IMR-90 (cell line): ENCODE measurements at regions not wholly inside any gene's neighbourhood (a gene's known extent, or its start where the extent isn't known, plus 50 kb on each side); places are given as distances from the start of the nearest gene placed in this dataset.

Experiments used
- ATAC-seq: fragments of 200-7000 bp; cut with Tn5 transposase; 2 replicates; pipeline ENCODE4 v1.9.1; 2020; ENCODE audit warnings: low read depth, mild to moderate bottlenecking, moderate library complexity
- BruUV-seq: library from RNA; stranded (reverse); fragments of 400-500 nt; replicated peaks from 2 replicates; lab custom pipeline; 2021; lab: Mats Ljungman, UMichigan
- CTCF ChIA-PET: fragments of 300-600 bp; formaldehyde crosslinking; extraction: SDS; loops from one replicate; lab custom pipeline; 2021; ENCODE audit warnings: antibody characterized with exemption; lab: Yijun Ruan, JAX
- POLR2A ChIA-PET: fragments of 300-600 bp; sonication (Branson Sonifier 250); formaldehyde crosslinking; loops from one replicate; lab custom pipeline; 2022; ENCODE audit warnings: antibody characterized with exemption; ENCODE audit not compliant: unreplicated experiment; lab: Charles Lee
- DNase-seq: peaks from one replicate; pipeline ENCODE4 v3.0.0; 2013
- H2AFZ ChIP-seq: replicated peaks from 2 replicates; pipeline ENCODE3; 2013; ENCODE audit warnings: low read length, mild to moderate bottlenecking; ENCODE audit not compliant: poor library complexity
- H2AK5ac ChIP-seq: 2 replicates; pipeline ENCODE4 v1.6.1; 2013; ENCODE audit warnings: low read depth, low read length, inconsistent platforms
- H2AK9ac ChIP-seq: replicated peaks from 2 replicates; pipeline ENCODE3; 2013; ENCODE audit warnings: mild to moderate bottlenecking, low read depth, low read length, moderate library complexity; ENCODE audit not compliant: poor library complexity
- H2BK120ac ChIP-seq: 2 replicates; pipeline ENCODE4 v1.6.1; 2013; ENCODE audit warnings: low read depth, low read length, inconsistent platforms
- H2BK15ac ChIP-seq: 3 replicates; pipeline ENCODE4 v1.6.1; 2013; ENCODE audit warnings: low read depth, low read length, inconsistent platforms
- H2BK20ac ChIP-seq: 2 replicates; pipeline ENCODE4 v1.6.1; 2013; ENCODE audit warnings: low read depth, mild to moderate bottlenecking, inconsistent platforms, low read length, moderate library complexity
- H2BK5ac ChIP-seq: 2 replicates; pipeline ENCODE4 v1.6.1; 2013; ENCODE audit warnings: mild to moderate bottlenecking, low read depth, low read length, inconsistent platforms; ENCODE audit not compliant: poor library complexity, severe bottlenecking
- H3K14ac ChIP-seq: replicated peaks from 2 replicates; pipeline ENCODE4 v1.6.1; 2013; ENCODE audit warnings: low read depth, low read length, inconsistent platforms
- H3K18ac ChIP-seq: 2 replicates; pipeline ENCODE4 v1.6.1; 2013; ENCODE audit warnings: low read depth, low read length, control low read depth
- H3K23ac ChIP-seq: 2 replicates; pipeline ENCODE4 v1.6.1; 2013; ENCODE audit warnings: low read depth, low read length, inconsistent platforms
- H3K27ac ChIP-seq: 2 replicates; pipeline ENCODE4 v1.5.1; 2013; ENCODE audit warnings: mild to moderate bottlenecking, control low read depth, low read length; ENCODE audit not compliant: insufficient read depth
- H3K27me3 ChIP-seq: 2 replicates; pipeline ENCODE4 v1.6.1; 2013; ENCODE audit warnings: low read length; ENCODE audit not compliant: control insufficient read depth, insufficient read depth
- H3K36me3 ChIP-seq: 2 replicates; pipeline ENCODE4 v1.6.1; 2013; ENCODE audit warnings: low read length, mixed read lengths; ENCODE audit not compliant: control insufficient read depth, insufficient read depth
- H3K4ac ChIP-seq: 2 replicates; pipeline ENCODE4 v1.6.1; 2013; ENCODE audit warnings: low read depth, low read length, inconsistent platforms
- H3K4me1 ChIP-seq: 2 replicates; pipeline ENCODE4 v1.6.1; 2013; ENCODE audit warnings: low read length, mixed read lengths; ENCODE audit not compliant: control insufficient read depth, insufficient read depth
- H3K4me2 ChIP-seq: 2 replicates; pipeline ENCODE4 v1.6.1; 2013; ENCODE audit warnings: low read depth, mild to moderate bottlenecking, control low read depth, low read length, moderate library complexity
- H3K4me3 ChIP-seq: 2 replicates; pipeline ENCODE4 v1.5.1; 2013; ENCODE audit warnings: low read depth, mild to moderate bottlenecking, control low read depth, low read length, moderate library complexity; ENCODE audit not compliant: insufficient read depth
- H3K56ac ChIP-seq: 2 replicates; pipeline ENCODE4 v1.6.1; 2013; ENCODE audit warnings: low read length, inconsistent platforms; ENCODE audit not compliant: insufficient read depth; ENCODE audit errors: extremely low read depth
- H3K79me1 ChIP-seq, 2 experiments: 2 replicates each; pipeline ENCODE4 v1.6.1; 2013; ENCODE audit warnings: low read length in 2 of 2, inconsistent platforms in 1 of 2, low read depth in 1 of 2
- H3K9ac ChIP-seq: 2 replicates; pipeline ENCODE4 v1.6.1; 2013; ENCODE audit warnings: low read depth, low read length, control low read depth
- H3K9me1 ChIP-seq: 2 replicates; pipeline ENCODE4 v1.6.1; 2013; ENCODE audit warnings: low read length, inconsistent platforms; ENCODE audit not compliant: insufficient read depth
- H3K9me3 ChIP-seq: 2 replicates; pipeline ENCODE4 v1.6.1; 2013; ENCODE audit warnings: low read length; ENCODE audit not compliant: control insufficient read depth, insufficient read depth
- H4K20me1 ChIP-seq: 2 replicates; pipeline ENCODE4 v1.6.1; 2013; ENCODE audit warnings: low read length, inconsistent platforms; ENCODE audit not compliant: insufficient read depth
- H4K5ac ChIP-seq: 2 replicates; pipeline ENCODE4 v1.6.1; 2013; ENCODE audit warnings: mild to moderate bottlenecking, low read depth, low read length, control low read depth
- H4K8ac ChIP-seq, 2 experiments: 2 replicates each; pipeline ENCODE4 v1.6.1; 2013; ENCODE audit warnings: low read depth in 2 of 2, low read length in 2 of 2, control low read depth in 1 of 2, inconsistent platforms in 1 of 2
- H4K91ac ChIP-seq: 2 replicates; pipeline ENCODE4 v1.6.1; 2013; ENCODE audit warnings: low read depth, low read length, inconsistent platforms; ENCODE audit not compliant: insufficient read depth
- BHLHE40 ChIP-seq: fragments of 150-350 bp; IDR thresholded peaks from 2 replicates; pipeline ENCODE4 v1.6.1; 2016; ENCODE audit warnings: mild to moderate bottlenecking, low read depth, low read length
- CEBPB ChIP-seq: IDR thresholded peaks from 2 replicates; pipeline ENCODE4 v1.6.1; 2012; ENCODE audit warnings: low read depth, low read length, improper control_type of control experiment
- CHD1 ChIP-seq: IDR thresholded peaks from 2 replicates; pipeline ENCODE4 v1.6.1; 2012; ENCODE audit warnings: low read depth, low read length, improper control_type of control experiment
- FOS ChIP-seq: fragments of 150-350 bp; IDR thresholded peaks from 2 replicates; pipeline ENCODE4 v1.6.1; 2016; ENCODE audit warnings: low read depth, low read length
- MAFK ChIP-seq: IDR thresholded peaks from 2 replicates; pipeline ENCODE4 v1.6.1; 2012; ENCODE audit warnings: low read depth, low read length, improper control_type of control experiment
- MAZ ChIP-seq: IDR thresholded peaks from 2 replicates; pipeline ENCODE4 v1.6.1; 2012; ENCODE audit warnings: low read depth, mild to moderate bottlenecking, low read length, improper control_type of control experiment, moderate library complexity, borderline replicate concordance
- NFE2L2 ChIP-seq: fragments of 150-350 bp; IDR thresholded peaks from 2 replicates; pipeline ENCODE4 v1.6.1; 2016; ENCODE audit warnings: low read depth, mild to moderate bottlenecking, low read length
- POLR2A ChIP-seq: IDR thresholded peaks from 2 replicates; pipeline ENCODE4 v1.6.1; 2012; ENCODE audit warnings: mild to moderate bottlenecking, low read depth, low read length
- RAD21 ChIP-seq: IDR thresholded peaks from 2 replicates; pipeline ENCODE4 v1.6.1; 2012; ENCODE audit warnings: low read length, improper control_type of control experiment
- RCOR1 ChIP-seq: IDR thresholded peaks from 2 replicates; pipeline ENCODE4 v1.6.1; 2012; ENCODE audit warnings: mild to moderate bottlenecking, low read length, improper control_type of control experiment; ENCODE audit not compliant: insufficient replicate concordance
- RFX5 ChIP-seq: IDR thresholded peaks from 2 replicates; pipeline ENCODE4 v1.8.0; 2012; ENCODE audit warnings: low read depth, mild to moderate bottlenecking, low read length, moderate library complexity
- SMC3 ChIP-seq: fragments of 150-350 bp; IDR thresholded peaks from 2 replicates; pipeline ENCODE4 v1.6.1; 2016; ENCODE audit warnings: low read depth, mild to moderate bottlenecking, antibody characterized with exemption, low read length, moderate library complexity
- WGBS, 2 experiments: methylation state at CpG; one replicate each; pipeline versions ENCODE4 v1.1.5 to v1.1.7; 2013; ENCODE audit warnings: missing lambda C conversion rate in 2 of 2; ENCODE audit not compliant: insufficient read length in 1 of 2; ENCODE audit errors: extremely low coverage in 2 of 2; 5-methylcytosine and 5-hydroxymethylcytosine counted together
- dilution Hi-C: fragments of 300-500 bp; cut with HindIII; formaldehyde crosslinking; loops from one replicate; pipeline ENCODE4 v1.14.3; 2018; ENCODE audit warnings: low sequenced_read_pairs; ENCODE audit not compliant: unreplicated experiment
- in situ Hi-C: fragments of 300-500 bp; cut with MboI; formaldehyde crosslinking; loops from 3 replicates; pipeline ENCODE4 v1.14.3; 2019; ENCODE audit warnings: low sequenced_read_pairs, inconsistent platforms, mixed read lengths
- intact Hi-C: fragments of 100-400 bp; cut with micrococcal nuclease; formaldehyde crosslinking; loops from 2 replicates; pipeline ENCODE4 v1.10.0; 2022
- TF ChIP-seq, protein P1 (sequence below): conservative IDR thresholded peaks from 2 replicates; pipeline ENCODE4 v1.5.1; 2012; ENCODE audit warnings: mild to moderate bottlenecking, low read depth, low read length, improper control_type of control experiment
- TF ChIP-seq, protein P2 (sequence below): fragments of 150-350 bp; IDR thresholded peaks from 2 replicates; pipeline ENCODE4 v1.6.1; 2016; ENCODE audit warnings: low read depth, mild to moderate bottlenecking, low read length, moderate library complexity, borderline replicate concordance
- TF ChIP-seq, protein P3 (sequence below): fragments of 150-350 bp; IDR thresholded peaks from 2 replicates; pipeline ENCODE4 v1.6.1; 2017; ENCODE audit warnings: mild to moderate bottlenecking, antibody characterized with exemption, low read length, low read depth

GRCh38 chr6:15874326-15874725 lies 211.5 kb upstream of the DTNBP1 start:
- TF ChIP-seq RAD21 (no peak), FOS (no peak), CHD1 (no peak), RCOR1 (no peak), RFX5 (no peak), BHLHE40 (no peak), CEBPB (no peak), NFE2L2 (no peak), MAFK (no peak), POLR2A (no peak), SMC3 (no peak), MAZ (no peak)
- TF ChIP-seq, protein P1, sequence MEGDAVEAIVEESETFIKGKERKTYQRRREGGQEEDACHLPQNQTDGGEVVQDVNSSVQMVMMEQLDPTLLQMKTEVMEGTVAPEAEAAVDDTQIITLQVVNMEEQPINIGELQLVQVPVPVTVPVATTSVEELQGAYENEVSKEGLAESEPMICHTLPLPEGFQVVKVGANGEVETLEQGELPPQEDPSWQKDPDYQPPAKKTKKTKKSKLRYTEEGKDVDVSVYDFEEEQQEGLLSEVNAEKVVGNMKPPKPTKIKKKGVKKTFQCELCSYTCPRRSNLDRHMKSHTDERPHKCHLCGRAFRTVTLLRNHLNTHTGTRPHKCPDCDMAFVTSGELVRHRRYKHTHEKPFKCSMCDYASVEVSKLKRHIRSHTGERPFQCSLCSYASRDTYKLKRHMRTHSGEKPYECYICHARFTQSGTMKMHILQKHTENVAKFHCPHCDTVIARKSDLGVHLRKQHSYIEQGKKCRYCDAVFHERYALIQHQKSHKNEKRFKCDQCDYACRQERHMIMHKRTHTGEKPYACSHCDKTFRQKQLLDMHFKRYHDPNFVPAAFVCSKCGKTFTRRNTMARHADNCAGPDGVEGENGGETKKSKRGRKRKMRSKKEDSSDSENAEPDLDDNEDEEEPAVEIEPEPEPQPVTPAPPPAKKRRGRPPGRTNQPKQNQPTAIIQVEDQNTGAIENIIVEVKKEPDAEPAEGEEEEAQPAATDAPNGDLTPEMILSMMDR, result no peak
- TF ChIP-seq, protein P2, sequence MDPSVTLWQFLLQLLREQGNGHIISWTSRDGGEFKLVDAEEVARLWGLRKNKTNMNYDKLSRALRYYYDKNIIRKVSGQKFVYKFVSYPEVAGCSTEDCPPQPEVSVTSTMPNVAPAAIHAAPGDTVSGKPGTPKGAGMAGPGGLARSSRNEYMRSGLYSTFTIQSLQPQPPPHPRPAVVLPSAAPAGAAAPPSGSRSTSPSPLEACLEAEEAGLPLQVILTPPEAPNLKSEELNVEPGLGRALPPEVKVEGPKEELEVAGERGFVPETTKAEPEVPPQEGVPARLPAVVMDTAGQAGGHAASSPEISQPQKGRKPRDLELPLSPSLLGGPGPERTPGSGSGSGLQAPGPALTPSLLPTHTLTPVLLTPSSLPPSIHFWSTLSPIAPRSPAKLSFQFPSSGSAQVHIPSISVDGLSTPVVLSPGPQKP, result no peak
- TF ChIP-seq, protein P3, sequence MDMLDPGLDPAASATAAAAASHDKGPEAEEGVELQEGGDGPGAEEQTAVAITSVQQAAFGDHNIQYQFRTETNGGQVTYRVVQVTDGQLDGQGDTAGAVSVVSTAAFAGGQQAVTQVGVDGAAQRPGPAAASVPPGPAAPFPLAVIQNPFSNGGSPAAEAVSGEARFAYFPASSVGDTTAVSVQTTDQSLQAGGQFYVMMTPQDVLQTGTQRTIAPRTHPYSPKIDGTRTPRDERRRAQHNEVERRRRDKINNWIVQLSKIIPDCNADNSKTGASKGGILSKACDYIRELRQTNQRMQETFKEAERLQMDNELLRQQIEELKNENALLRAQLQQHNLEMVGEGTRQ, result no peak
- CTCF ChIA-PET, result interaction anchor here (0.7 kb wide), 1 partner anchor 62 kb away, joined by 3 read pairs; no protein-coding TSS in a partner anchor
- Histone ChIP-seq H4K5ac (no peak overlapping the region), H3K79me1 (no peaks in the 10 kb centered on the region), H4K8ac (no peak overlapping the region; a peak in 1 of 4 replicates), H3K18ac (peak overlapping the region; percentile 46; the same call in 1 of the 2 replicates), H3K9me1 (no peaks in the 10 kb centered on the region), H2BK5ac (peak overlapping the region; percentile 7), H2AK9ac (no peak overlapping the region), H3K4me3 (no peak overlapping the region), H3K27ac (no peak overlapping the region), H2BK120ac (no peak overlapping the region), H3K4ac (no peak overlapping the region), H2BK15ac (no peak overlapping the region), H2BK20ac (no peak overlapping the region), H2AK5ac (no peak overlapping the region), H3K4me1 (no peaks in the 10 kb centered on the region; the same call in 1 of the 2 replicates), H3K4me2 (no peak overlapping the region), H3K36me3 (no peaks in the 10 kb centered on the region), H3K23ac (no peak overlapping the region), H3K9ac (no peak overlapping the region), H4K20me1 (no peaks in the 10 kb centered on the region), H2AFZ (no peak overlapping the region), H3K27me3 (peaks cover 13% of the 10 kb centered on the region), H3K9me3 (no peaks in the 10 kb centered on the region), H4K91ac (no peak overlapping the region), H3K14ac (no peak overlapping the region), H3K56ac (no peak overlapping the region)
- BruUV-seq, result no TSS peak
- POLR2A ChIA-PET, result no interaction called here
- in situ Hi-C loops, result no loop called here
- no peak for DNase-seq
- intact Hi-C loops, result no loop called here
- WGBS, 2 experiments, result no CpG with 5 or more reads among the region's 2 CpGs
- ATAC-seq, result no peak
- dilution Hi-C loops, result no loop called here
